ENCODE measurements at regions not wholly inside any gene's neighbourhood (a gene's known extent, or its start where the extent isn't known, plus 50 kb on each side); places are given as distances from the start of the nearest gene placed in this dataset.

DNA sequence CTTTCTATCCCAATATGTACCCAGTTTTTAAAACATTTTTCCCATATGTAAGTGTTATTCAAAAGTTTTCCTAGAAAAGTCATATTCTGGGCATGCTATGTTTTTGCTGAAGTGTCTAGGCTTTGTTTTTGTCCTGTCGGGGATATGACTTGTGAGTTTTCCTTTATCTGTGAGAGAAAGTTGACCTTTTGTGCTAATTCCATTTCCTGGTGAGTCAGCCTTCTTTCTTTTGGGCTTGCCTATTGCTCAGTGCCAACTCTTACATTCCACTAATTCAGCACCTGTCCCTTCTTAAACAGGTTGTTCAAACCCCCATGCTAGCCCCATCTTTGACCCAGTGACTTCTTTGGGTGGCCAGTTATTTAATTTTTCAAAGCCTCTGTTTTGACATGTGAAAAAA lies 146.2 kb downstream of the AHR start:
- TF ChIP-seq, protein P1, sequence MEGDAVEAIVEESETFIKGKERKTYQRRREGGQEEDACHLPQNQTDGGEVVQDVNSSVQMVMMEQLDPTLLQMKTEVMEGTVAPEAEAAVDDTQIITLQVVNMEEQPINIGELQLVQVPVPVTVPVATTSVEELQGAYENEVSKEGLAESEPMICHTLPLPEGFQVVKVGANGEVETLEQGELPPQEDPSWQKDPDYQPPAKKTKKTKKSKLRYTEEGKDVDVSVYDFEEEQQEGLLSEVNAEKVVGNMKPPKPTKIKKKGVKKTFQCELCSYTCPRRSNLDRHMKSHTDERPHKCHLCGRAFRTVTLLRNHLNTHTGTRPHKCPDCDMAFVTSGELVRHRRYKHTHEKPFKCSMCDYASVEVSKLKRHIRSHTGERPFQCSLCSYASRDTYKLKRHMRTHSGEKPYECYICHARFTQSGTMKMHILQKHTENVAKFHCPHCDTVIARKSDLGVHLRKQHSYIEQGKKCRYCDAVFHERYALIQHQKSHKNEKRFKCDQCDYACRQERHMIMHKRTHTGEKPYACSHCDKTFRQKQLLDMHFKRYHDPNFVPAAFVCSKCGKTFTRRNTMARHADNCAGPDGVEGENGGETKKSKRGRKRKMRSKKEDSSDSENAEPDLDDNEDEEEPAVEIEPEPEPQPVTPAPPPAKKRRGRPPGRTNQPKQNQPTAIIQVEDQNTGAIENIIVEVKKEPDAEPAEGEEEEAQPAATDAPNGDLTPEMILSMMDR (IDR thresholded peaks at IDR 0.05): no peak
- TF ChIP-seq POLR2A (IDR thresholded peaks at IDR 0.05): no peak
